Neural progenitor cell (in vitro differentiated cells): ENCODE measurements at regions not wholly inside any gene's neighbourhood (a gene's known extent, or its start where the extent isn't known, plus 50 kb on each side); places are given as distances from the start of the nearest gene placed in this dataset.

Experiments used
- DNase-seq: peaks from one replicate; pipeline ENCODE4 v3.0.0-alpha.2; 2016; ENCODE audit warnings: low spot score
- H2AFZ ChIP-seq: fragments of 200-600 bp; sonication (generic); replicated peaks from 2 replicates; pipeline ENCODE4 v1.6.1; 2016; ENCODE audit warnings: antibody characterized with exemption
- H3F3A ChIP-seq: fragments of 200-600 bp; sonication (generic); 2 replicates; pipeline ENCODE4 v1.6.1; 2016; ENCODE audit warnings: antibody characterized with exemption, low read depth
- H3K27ac ChIP-seq: fragments of 200-600 bp; sonication (generic); 2 replicates; pipeline ENCODE4 v1.5.1; 2016; ENCODE audit warnings: mild to moderate bottlenecking
- H3K27me3 ChIP-seq: fragments of 200-600 bp; sonication (generic); 2 replicates; pipeline ENCODE4 v1.6.1; 2016; ENCODE audit warnings: mild to moderate bottlenecking, moderate library complexity
- H3K36me3 ChIP-seq: fragments of 200-600 bp; sonication (generic); 2 replicates; pipeline ENCODE4 v1.5.1; 2016
- H3K4me1 ChIP-seq: fragments of 200-600 bp; sonication (generic); 2 replicates; pipeline ENCODE4 v1.6.1; 2016; ENCODE audit warnings: mixed run types
- H3K4me2 ChIP-seq: fragments of 200-600 bp; sonication (generic); 2 replicates; pipeline ENCODE4 v1.6.1; 2016
- H3K4me3 ChIP-seq: fragments of 200-600 bp; sonication (generic); 2 replicates; pipeline ENCODE4 v1.5.1; 2016
- H3K79me2 ChIP-seq: fragments of 200-600 bp; sonication (generic); 2 replicates; pipeline ENCODE4 v1.6.1; 2016; ENCODE audit warnings: low read depth
- H3K9ac ChIP-seq: fragments of 200-600 bp; sonication (generic); 2 replicates; pipeline ENCODE4 v1.6.1; 2016
- H3K9me3 ChIP-seq: fragments of 200-600 bp; sonication (generic); 2 replicates; pipeline ENCODE4 v1.5.1; 2016; ENCODE audit warnings: low read depth
- H4K20me1 ChIP-seq: fragments of 200-600 bp; sonication (generic); 2 replicates; pipeline ENCODE4 v1.6.1; 2016; ENCODE audit warnings: low read depth
- H3K27ac Mint-ChIP-seq: 3 replicates; pipeline ENCODE4 v1.8.0; 2021; ENCODE audit warnings: mixed read lengths
- H3K27me3 Mint-ChIP-seq: 2 replicates; pipeline ENCODE4 v1.8.0; 2022; ENCODE audit warnings: low read depth, mild to moderate bottlenecking, inconsistent platforms, moderate library complexity, mixed read lengths; ENCODE audit not compliant: insufficient read depth
- H3K36me3 Mint-ChIP-seq: 3 replicates; pipeline ENCODE4 v1.8.0; 2021; ENCODE audit warnings: mixed read lengths
- H3K4me1 Mint-ChIP-seq: 3 replicates; pipeline ENCODE4 v1.8.0; 2021; ENCODE audit warnings: mixed read lengths
- H3K4me3 Mint-ChIP-seq: 3 replicates; pipeline ENCODE4 v1.8.0; 2021; ENCODE audit warnings: mild to moderate bottlenecking, moderate library complexity, mixed read lengths
- H3K9me3 Mint-ChIP-seq: 3 replicates; pipeline ENCODE4 v1.8.0; 2020; ENCODE audit warnings: mixed read lengths
- EZH2 ChIP-seq: fragments of 200-600 bp; sonication (generic); IDR thresholded peaks from 2 replicates; pipeline ENCODE4 v1.6.1; 2017; ENCODE audit warnings: antibody characterized with exemption, mild to moderate bottlenecking, moderate library complexity
- EZH2phosphoT487 ChIP-seq: fragments of 200-600 bp; sonication (generic); IDR thresholded peaks from 2 replicates; pipeline ENCODE4 v1.6.1; 2017; ENCODE audit warnings: antibody characterized with exemption
- TF ChIP-seq, protein P1 (sequence below): fragments of 200-600 bp; sonication (generic); IDR thresholded peaks from 2 replicates; pipeline ENCODE4 v1.5.1; 2017; ENCODE audit warnings: antibody characterized with exemption, mild to moderate bottlenecking

DNA sequence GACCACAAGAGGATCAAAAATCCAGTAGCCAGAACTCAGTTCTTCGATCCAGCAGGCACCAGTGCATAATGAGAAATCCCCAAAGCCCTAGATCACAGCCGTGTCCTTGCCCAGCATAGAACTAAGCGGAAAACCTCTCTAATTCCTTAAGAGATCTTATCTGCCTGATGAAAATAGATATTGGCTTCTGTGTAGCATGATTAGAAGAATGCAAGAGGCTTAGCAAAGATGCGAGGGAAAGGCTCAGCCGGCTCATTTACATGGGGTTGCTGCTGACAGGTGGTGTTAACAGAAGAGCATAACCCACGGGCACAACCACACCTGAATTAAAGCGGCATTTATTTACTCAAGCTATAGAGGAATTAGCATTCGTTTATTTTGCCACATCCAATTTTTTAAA lies 400.0 kb upstream of the ADAMTS16 start:
- Histone ChIP-seq H4K20me1 (no peaks in the 10 kb centered on the region), H3K36me3 (no peaks in the 10 kb centered on the region), H3K4me2 (no peak overlapping the region), H3K9me3 (peaks cover 6% of the 10 kb centered on the region), H3K27ac (no peak overlapping the region), H2AFZ (no peak overlapping the region), H3F3A (no peaks in the 10 kb centered on the region), H3K27me3 (no peaks in the 10 kb centered on the region), H3K4me3 (no peak overlapping the region), H3K4me1 (no peaks in the 10 kb centered on the region), H3K9ac (no peak overlapping the region), H3K79me2 (no peaks in the 10 kb centered on the region)
- no peak overlapping the region for H3K4me3 Mint-ChIP-seq
- H3K36me3 Mint-ChIP-seq, result no peaks in the 10 kb centered on the region
- H3K27me3 Mint-ChIP-seq, result no peaks in the 10 kb centered on the region
- no peak for DNase-seq
- H3K4me1 Mint-ChIP-seq, result no peaks in the 10 kb centered on the region
- peaks cover 13% of the 10 kb centered on the region for H3K9me3 Mint-ChIP-seq
- TF ChIP-seq EZH2phosphoT487 (no peak), EZH2 (no peak)
- TF ChIP-seq, protein P1, sequence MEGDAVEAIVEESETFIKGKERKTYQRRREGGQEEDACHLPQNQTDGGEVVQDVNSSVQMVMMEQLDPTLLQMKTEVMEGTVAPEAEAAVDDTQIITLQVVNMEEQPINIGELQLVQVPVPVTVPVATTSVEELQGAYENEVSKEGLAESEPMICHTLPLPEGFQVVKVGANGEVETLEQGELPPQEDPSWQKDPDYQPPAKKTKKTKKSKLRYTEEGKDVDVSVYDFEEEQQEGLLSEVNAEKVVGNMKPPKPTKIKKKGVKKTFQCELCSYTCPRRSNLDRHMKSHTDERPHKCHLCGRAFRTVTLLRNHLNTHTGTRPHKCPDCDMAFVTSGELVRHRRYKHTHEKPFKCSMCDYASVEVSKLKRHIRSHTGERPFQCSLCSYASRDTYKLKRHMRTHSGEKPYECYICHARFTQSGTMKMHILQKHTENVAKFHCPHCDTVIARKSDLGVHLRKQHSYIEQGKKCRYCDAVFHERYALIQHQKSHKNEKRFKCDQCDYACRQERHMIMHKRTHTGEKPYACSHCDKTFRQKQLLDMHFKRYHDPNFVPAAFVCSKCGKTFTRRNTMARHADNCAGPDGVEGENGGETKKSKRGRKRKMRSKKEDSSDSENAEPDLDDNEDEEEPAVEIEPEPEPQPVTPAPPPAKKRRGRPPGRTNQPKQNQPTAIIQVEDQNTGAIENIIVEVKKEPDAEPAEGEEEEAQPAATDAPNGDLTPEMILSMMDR, result no peak
- no peak overlapping the region for H3K27ac Mint-ChIP-seq

DNA sequence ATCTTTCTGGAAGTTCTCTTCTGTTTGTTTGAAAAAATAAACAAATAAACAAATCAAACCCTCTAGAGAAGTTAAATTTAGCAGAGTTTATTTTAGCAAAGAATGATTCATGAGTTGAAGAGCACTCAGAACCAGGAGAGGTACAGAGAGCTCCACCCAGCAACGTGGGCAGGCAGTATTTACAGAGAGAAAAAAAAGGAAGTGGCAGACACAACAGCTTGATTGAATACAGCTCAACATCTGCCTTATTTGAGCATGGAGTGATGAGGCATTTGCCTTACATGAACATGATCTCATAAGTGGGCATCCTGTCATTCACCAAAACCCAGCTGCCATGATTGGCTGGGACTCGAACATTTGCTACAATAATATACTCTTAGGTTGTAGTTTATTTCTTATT lies 381.6 kb upstream of the ADAMTS16 start:
- H2AFZ ChIP-seq, result no peak overlapping the region
- Mint-ChIP-seq H3K27me3 (peaks cover 2% of the 10 kb centered on the region), H3K9me3 (no peaks in the 10 kb centered on the region), H3K4me3 (no peak overlapping the region), H3K4me1 (no peaks in the 10 kb centered on the region), H3K36me3 (no peaks in the 10 kb centered on the region), H3K27ac (no peak overlapping the region)
- H3K4me3 ChIP-seq, result no peak overlapping the region
- H3K4me1 ChIP-seq, result no peaks in the 10 kb centered on the region
- H3K27ac ChIP-seq, result no peak overlapping the region
- H3K79me2 ChIP-seq, result no peaks in the 10 kb centered on the region
- H3F3A ChIP-seq, result no peaks in the 10 kb centered on the region
- H3K27me3 ChIP-seq, result no peaks in the 10 kb centered on the region
- no peaks in the 10 kb centered on the region for H4K20me1 ChIP-seq
- H3K36me3 ChIP-seq, result no peaks in the 10 kb centered on the region
- DNase-seq, result no peak
- no peak overlapping the region for H3K4me2 ChIP-seq
- TF ChIP-seq EZH2phosphoT487 (no peak), EZH2 (no peak)
- TF ChIP-seq, protein P1, result no peak
- H3K9ac ChIP-seq, result no peak overlapping the region
- peaks cover 3% of the 10 kb centered on the region for H3K9me3 ChIP-seq

DNA sequence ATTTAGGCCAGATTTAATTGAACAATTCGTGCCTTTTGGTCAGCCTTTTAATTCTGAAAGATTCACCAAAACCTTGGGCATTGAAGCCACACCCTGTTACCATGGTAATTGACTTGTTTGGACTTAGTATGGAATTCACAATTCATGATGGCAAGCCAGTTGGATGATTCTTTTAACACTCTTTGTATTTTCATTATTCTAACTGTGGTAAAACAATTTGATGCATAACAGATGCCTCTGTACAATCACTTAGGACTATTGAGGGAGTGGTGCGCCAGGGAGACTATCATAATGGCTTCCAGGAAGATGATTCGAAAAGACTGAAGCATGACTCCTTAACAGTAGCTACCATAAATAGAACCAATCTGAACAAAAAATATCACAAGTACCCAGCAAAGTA lies 381.1 kb upstream of the ADAMTS16 start:
- Histone ChIP-seq H3K4me2 (no peak overlapping the region), H3K79me2 (no peaks in the 10 kb centered on the region), H3K4me3 (no peak overlapping the region), H3K9me3 (peaks cover 3% of the 10 kb centered on the region), H3K27ac (no peak overlapping the region), H3K9ac (no peak overlapping the region), H3K4me1 (no peaks in the 10 kb centered on the region), H3F3A (no peaks in the 10 kb centered on the region), H2AFZ (no peak overlapping the region), H3K27me3 (no peaks in the 10 kb centered on the region), H4K20me1 (no peaks in the 10 kb centered on the region), H3K36me3 (no peaks in the 10 kb centered on the region)
- no peak for DNase-seq
- Mint-ChIP-seq H3K4me1 (no peaks in the 10 kb centered on the region), H3K27ac (no peak overlapping the region), H3K9me3 (no peaks in the 10 kb centered on the region), H3K4me3 (no peak overlapping the region), H3K36me3 (no peaks in the 10 kb centered on the region), H3K27me3 (peaks cover 2% of the 10 kb centered on the region)
- TF ChIP-seq, protein P1, result no peak
- no peak for TF ChIP-seq EZH2phosphoT487

DNA sequence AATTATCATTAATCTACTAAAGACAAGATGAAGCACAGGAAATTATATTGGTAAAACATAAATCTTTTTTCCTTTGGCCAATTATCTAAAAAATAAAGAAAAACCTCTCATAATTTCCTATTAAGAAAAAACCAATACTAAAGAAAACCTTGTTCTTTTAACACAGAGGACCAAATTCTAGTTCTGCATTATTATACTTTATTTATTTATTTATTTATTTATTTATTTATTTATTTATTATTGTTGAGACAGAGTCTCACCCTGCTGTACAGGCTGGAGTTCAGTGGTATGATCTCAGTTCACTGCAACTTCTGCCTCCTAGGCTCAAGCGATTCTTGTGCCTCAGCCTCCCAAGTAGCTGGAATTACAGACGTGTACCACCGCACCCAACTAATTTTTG lies 377.8 kb upstream of the ADAMTS16 start:
- peaks cover 2% of the 10 kb centered on the region for H3K27me3 Mint-ChIP-seq
- Histone ChIP-seq H3K4me2 (no peak overlapping the region), H2AFZ (no peak overlapping the region), H3K79me2 (no peaks in the 10 kb centered on the region), H3K4me1 (no peaks in the 10 kb centered on the region), H3K27ac (no peak overlapping the region), H3K27me3 (no peaks in the 10 kb centered on the region), H3F3A (no peaks in the 10 kb centered on the region), H4K20me1 (no peaks in the 10 kb centered on the region), H3K36me3 (no peaks in the 10 kb centered on the region), H3K4me3 (no peak overlapping the region), H3K9ac (no peak overlapping the region), H3K9me3 (no peaks in the 10 kb centered on the region)
- no peaks in the 10 kb centered on the region for H3K4me1 Mint-ChIP-seq
- H3K9me3 Mint-ChIP-seq, result peaks cover 2% of the 10 kb centered on the region
- TF ChIP-seq EZH2phosphoT487 (no peak), EZH2 (no peak)
- TF ChIP-seq, protein P1, result no peak
- no peak overlapping the region for H3K4me3 Mint-ChIP-seq
- H3K27ac Mint-ChIP-seq, result no peak overlapping the region
- no peaks in the 10 kb centered on the region for H3K36me3 Mint-ChIP-seq
- no peak for DNase-seq
